Coronary artery (tissue), 2 donors: ENCODE measurements at regions not wholly inside any gene's neighbourhood (a gene's known extent, or its start where the extent isn't known, plus 50 kb on each side); places are given as distances from the start of the nearest gene placed in this dataset.

Experiments used
- DNase-seq: peaks from one replicate; pipeline ENCODE4 v3.0.0-alpha.2; 2017; ENCODE audit warnings: low spot score
- H3K27ac ChIP-seq, 2 donors: fragments of 200-600 bp; sonication (generic); one replicate each; pipeline ENCODE4 v1.5.1; 2016 to 2019
- H3K4me3 ChIP-seq: fragments of 200-600 bp; sonication (generic); 2 replicates; pipeline ENCODE4 v1.5.1; 2016; ENCODE audit warnings: mild to moderate bottlenecking, moderate library complexity
- TF ChIP-seq, protein P1 (sequence below): fragments of 200-600 bp; sonication (generic); IDR thresholded peaks from one replicate; pipeline ENCODE4 v1.5.1; 2019; ENCODE audit warnings: antibody characterized with exemption

DNA sequence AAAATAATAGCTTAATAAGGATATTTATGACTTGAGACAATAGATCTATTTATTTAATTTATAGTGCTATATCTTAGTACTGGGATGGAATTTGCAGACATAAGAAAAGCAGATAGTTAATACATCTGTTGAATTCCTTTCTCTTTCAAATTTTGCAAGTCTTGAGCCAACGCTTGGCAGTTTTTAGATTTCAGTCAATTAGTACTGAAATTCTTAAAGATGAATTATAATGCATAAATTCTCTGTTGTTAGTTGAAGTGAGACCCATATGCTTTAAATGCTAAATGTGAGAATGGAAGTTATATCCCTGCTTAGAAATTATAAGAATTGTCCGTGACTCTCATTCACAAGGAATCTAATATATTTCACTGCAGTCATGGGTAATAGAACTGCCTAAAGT, 225.1 kb upstream of the ADGRB3 start:
- no peak overlapping the region for H3K27ac ChIP-seq
- no peak for DNase-seq
- H3K4me3 ChIP-seq, result no peak overlapping the region
- TF ChIP-seq, protein P1, sequence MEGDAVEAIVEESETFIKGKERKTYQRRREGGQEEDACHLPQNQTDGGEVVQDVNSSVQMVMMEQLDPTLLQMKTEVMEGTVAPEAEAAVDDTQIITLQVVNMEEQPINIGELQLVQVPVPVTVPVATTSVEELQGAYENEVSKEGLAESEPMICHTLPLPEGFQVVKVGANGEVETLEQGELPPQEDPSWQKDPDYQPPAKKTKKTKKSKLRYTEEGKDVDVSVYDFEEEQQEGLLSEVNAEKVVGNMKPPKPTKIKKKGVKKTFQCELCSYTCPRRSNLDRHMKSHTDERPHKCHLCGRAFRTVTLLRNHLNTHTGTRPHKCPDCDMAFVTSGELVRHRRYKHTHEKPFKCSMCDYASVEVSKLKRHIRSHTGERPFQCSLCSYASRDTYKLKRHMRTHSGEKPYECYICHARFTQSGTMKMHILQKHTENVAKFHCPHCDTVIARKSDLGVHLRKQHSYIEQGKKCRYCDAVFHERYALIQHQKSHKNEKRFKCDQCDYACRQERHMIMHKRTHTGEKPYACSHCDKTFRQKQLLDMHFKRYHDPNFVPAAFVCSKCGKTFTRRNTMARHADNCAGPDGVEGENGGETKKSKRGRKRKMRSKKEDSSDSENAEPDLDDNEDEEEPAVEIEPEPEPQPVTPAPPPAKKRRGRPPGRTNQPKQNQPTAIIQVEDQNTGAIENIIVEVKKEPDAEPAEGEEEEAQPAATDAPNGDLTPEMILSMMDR, result no peak

DNA sequence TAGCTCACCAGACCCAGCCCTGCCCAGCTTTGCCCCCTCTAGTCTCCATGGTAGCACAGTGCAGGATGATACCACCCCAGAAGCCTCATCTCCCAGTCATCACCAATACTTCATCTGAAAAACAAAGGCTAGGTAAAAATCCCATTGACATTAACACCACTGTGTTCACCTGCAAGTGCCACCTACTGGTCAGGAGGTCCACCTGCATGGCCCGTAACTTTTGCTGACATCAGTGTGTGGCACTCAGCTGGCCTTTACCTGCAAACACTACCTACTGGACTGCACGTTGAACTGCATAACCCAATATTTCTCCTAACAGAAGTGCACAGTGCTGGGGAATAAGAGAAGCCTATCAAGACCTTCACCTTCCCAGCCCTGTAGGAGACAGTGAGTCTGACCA, 234.7 kb upstream of the ADGRB3 start:
- no peak overlapping the region for H3K27ac ChIP-seq
- TF ChIP-seq, protein P1, result no peak
- no peak overlapping the region for H3K4me3 ChIP-seq
- no peak for DNase-seq

DNA sequence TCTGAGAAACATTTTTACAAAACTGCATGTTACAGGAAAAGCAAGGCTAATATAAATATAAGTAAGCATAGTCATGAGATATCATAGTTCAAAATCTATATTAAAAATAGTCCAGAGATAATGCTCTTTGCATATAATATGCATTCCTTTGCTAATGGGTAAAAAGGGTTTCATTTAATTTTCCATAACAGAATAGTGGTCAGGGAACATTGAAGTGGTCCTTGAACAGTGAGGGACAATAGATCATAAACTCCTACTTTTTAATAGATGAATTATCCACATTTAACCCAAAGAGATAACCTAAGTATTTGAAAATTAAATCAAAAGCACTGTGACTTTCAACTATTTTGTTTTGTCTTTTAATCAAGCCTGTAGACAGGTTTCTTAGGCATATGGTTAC, 243.1 kb upstream of the ADGRB3 start:
- Histone ChIP-seq H3K27ac (no peak overlapping the region), H3K4me3 (no peak overlapping the region)
- no peak for DNase-seq
- TF ChIP-seq, protein P1, result no peak

DNA sequence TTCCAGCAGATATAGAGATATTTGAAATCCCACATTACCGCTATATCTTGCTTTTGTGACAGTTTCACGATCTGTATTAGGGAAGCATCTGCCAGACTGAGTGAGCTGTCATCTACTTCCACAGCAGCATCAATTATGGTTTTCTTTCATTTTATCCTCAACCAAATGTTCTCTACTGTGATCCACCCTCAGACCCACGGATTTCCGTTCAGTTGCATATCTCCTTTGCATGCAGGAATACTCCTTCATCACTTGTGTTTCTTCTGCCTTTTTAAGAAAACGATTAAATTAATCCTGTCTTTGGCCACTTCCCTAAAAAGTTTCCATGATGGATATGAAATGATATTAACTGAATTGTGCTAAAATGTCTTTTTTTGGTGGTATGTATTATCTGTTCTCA, 262.1 kb upstream of the ADGRB3 start:
- no peak for DNase-seq
- H3K4me3 ChIP-seq, result no peak overlapping the region
- TF ChIP-seq, protein P1, result no peak

DNA sequence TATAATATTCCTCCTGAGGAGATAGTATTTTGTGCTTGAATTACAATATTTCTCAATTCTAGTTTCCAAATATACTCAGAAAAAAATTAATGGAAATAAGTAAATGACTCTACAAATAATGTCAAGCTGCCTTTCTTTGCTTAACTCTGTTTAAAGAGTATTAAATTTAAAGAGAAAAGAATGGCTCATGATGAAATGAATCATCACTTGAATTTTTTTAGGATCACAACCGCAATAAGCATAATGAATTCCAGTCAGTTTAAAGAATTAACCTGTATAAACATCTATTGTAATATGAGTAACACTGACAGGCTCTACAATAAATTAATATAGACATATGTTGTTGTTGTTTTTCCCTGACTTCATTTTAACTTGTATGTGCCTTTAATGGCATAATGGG, 266.2 kb upstream of the ADGRB3 start:
- no peak for DNase-seq
- Histone ChIP-seq H3K4me3 (no peak overlapping the region), H3K27ac (no peak overlapping the region)
- TF ChIP-seq, protein P1, result no peak

More for the DNA sequence above, 262.1 kb upstream of the ADGRB3 start:
- H3K27ac ChIP-seq, result no peak overlapping the region

DNA sequence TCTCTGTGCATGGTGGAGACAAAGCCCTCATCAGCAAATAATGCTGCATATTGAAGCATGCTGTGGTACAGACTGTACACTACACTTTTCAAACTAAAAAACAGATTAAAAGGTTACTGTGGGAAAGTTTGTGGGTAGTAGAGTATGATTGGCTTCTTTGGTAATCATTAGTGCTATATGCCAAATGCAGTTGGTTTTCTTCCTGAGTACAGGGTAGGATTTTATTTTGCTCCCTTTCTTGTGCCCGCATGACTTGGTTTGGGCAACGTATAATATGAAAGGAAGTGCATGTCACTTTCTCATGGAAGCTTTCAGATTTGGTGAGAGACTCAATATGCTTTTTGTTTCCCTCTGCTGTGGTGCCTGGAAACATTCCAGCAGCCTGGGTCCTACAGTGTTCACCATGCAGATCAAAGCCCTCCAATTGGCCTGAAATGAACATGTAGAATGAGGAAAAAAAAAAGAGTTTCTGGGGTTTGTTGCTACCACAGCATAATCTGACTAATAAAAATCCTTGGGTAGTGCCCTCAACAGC, 270.7 kb upstream of the ADGRB3 start:
- TF ChIP-seq, protein P1, result no peak
- Histone ChIP-seq H3K4me3 (no peak overlapping the region), H3K27ac (no peak overlapping the region)
- DNase-seq, result no peak

DNA sequence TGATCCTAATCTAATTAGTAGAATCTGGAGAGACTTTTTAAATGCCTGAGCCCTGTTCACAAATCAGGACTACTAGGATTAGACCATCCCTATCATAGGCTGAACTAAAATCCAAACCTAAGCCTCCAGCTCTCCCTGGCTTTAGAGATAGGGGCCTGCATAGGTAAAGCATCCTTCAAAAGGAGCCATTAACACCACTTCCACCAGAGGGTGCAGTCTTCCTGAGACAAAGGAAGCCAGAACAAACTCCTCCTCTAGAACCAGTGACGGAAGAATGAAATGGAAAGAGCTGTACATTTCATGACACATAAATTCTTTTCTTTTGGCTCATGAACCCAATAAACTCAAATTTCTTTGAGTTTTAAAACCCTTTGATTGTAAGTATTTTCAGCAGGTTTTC, 291.2 kb upstream of the ADGRB3 start:
- Histone ChIP-seq H3K4me3 (no peak overlapping the region), H3K27ac (no peak overlapping the region)
- TF ChIP-seq, protein P1, result no peak
- DNase-seq, result no peak
